HG03280 (cell line): ENCODE measurements at regions not wholly inside any gene's neighbourhood (a gene's known extent, or its start where the extent isn't known, plus 50 kb on each side); places are given as distances from the start of the nearest gene placed in this dataset.

Source experiments
- ATAC-seq: cut with Tn5 transposase; IDR thresholded peaks from one replicate; pipeline ENCODE4 v1.9.1; 2021; ENCODE audit warnings: mild to moderate bottlenecking, moderate library complexity; ENCODE audit not compliant: unreplicated experiment

DNA sequence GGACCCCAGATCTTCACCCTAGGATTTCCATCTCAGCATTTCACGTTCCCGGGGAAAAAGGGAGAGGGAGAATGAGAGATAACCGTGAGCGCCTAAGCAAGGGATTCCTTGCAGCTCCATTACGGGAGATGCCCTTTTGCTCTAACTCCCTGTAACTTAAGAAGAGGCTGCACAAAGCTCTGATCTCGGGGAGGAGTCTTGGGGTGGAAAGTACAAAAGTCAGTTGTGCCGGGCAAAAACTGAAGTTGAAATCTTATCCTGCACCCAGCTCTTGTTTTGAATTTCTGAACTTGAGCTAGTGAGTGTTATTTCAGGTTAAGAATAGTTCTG lies 256.4 kb upstream of the SOX21 start:
- ATAC-seq: no peak

DNA sequence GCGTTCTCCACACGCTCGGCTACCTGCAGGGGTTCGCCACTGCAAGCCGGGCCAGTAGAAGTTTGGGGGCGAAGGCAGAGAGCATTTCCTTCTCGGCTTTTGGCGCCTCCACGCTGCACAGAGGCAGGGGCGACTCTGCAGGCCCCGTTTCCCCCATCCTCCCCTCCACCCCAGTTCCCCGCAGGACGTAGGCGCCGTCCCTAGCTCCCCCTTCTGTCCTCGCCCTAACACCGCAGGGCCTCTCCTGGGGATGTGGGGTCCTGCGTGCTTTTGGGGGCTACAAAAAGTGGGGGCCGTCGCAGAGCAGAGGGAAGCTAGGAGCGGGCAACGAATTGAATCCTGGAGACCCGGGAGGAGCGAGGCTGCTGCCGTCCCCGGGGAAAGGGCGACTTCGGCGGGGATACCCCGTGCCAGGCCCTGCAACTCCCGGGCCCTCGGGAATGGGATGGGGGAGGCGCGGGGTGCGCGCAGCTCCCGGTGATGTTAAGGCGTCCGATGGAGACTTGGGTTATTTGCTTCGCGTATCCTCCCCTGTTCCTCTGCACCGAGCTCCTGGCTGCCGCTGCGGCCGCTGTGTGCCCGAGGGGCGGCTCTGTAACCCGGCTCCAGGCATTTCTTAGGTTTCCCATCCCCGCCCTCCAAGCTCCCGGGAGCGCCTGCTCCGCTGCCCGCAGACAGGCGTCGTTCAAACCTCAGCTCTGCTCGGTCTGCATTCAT lies 255.9 kb upstream of the SOX21 start:
- ATAC-seq: no peak

DNA sequence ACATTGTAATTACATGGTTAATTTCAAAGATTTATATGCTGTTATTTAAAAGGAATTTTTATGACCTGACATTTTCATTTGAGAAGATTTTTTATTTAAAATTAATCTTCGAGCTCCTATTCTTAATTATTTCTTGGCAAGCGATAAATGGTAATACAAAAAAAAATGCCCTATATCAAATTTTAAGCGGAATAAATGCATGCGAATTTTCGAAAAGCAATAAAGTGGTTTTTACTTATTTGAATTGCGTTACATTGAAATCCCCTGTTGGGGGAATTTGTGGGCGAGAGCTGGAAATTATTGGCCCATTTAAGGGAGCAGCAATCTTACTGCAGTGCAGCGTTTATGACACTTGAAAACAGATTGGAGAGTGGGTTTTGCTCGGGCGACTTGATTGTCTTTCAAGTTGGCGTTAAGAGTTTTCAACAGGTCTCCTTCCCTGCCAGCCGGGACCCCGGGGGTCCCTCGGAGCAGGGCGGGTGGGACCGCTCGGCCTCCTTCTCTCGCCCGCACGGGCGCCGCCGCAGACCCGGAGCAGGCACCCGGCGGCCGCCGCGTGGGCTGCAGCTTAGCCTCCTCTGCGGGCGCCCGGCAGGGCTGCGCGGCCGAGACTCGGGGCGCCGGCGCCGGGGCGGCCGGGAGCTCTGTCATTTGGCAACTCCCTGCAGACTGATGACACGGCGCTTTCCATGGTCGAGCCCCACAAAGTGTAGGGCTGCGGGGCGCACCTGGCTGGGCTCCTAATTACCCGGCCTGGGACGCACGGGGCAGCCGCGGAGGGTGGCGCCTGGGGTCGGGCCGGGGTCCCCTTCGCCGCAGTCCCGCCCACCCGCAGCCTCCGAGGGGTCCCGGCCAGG lies 255.1 kb upstream of the SOX21 start:
- no peak for ATAC-seq

DNA sequence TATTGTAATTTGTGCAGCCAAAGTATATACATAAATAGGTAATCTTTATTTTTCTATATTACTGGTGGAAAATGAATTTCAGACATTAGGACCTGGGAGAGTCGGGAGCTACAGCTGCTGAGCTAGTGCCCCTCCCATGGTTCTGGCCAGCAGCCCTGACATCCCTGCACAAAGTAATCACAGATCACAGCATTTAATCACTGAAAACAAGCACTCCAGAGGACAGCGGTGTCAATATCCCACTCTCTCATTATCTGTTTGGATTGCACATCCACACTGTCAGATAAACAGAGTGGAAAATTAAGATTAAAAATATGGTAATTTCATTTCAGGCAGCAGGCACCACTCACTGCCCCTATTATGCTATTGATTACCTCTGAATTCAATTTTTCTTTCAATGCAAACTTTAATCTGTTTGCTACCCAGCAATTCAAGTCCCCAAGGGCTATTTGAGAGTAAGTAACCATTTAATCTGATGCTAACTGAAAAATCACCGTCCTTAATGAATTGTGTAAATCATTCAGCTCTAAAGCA lies 254.1 kb upstream of the SOX21 start:
- ATAC-seq: no peak

DNA sequence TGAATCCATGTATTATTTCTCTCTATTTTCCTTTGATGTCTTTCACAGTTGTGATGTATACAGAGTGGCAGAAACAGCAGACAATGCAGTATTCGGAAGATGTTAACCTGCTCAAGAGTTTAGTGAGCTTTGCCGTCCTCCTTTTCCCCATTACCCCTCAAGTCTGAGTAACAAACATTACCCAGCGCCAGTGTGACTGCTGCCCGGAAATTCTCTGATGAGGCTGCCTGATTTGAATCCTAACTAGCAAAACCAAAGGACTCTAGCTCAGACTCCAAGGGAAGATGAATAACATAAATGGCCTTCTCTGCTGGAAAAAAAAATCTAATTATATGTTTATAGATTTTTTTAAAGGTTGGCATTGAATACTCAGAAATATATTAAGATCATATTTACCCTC lies 247.3 kb upstream of the SOX21 start:
- ATAC-seq: no peak

DNA sequence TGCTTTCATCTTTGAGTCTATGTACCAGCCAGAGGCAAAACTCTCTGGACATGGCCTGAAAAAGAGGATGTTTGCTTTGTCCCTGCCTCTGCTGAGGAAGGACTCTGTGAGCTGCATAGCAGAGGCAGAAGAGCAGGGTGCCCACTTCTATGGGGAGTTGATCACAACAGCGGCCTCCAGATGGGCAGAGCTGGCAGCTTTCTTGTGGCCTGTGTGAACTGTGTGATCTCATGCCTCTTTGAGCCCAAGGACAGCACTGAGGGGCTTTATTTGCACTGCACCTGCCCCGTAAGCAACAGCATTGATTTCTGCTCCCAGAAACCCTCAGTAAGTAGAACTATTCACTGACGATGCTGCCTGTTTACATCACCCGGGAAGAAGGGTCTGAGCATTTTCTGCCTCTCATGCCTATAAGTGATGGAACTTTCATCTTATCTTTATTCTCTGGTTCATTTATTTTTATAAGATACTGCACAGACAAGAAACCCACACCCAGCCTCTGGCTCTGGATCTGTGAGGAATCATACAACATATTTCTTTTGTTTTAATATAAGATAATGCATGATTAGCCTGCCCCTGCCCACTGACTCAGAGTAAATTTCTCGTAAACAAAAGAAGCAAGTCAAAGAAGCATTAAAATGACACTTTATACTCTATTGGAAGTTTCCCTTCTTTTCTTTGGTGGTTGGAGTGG lies 244.2 kb upstream of the SOX21 start:
- no peak for ATAC-seq

DNA sequence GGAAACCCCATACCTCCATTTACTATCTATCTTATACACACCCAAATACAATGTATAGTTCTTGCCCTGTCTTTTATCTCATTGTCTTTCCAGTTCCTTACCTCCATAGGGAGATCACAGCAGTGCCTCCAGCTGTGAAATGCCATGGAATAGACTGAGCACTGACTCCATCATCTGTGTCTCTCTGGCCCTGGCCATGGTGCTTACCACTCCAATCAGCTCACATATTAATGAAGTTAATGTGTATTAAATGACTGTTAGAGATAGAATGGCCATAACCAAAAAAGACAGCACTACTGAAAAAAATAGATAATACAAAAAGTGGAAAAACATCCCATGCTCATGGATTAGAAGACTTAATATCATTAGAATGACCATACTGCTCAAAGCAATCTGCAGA lies 240.4 kb upstream of the SOX21 start:
- ATAC-seq: no peak

DNA sequence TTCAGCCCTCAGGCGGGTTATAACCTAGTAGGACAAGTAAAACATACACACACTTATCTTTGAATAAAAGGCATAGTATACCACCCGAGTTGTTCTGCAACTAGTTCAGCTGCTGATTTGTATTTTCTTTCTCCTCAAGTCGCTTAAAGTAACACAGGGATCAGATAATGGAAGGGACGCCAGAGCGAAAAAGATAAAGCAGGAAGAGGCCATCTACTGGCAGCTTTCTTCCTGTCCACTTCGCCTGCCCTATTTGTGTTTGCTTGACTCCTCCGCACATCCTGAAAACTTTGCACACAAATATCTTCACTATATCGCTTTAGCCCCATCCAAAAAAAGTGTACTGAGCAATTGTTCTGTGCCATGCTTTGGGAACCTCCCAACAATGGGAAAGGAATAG lies 238.0 kb upstream of the SOX21 start:
- ATAC-seq: no peak

DNA sequence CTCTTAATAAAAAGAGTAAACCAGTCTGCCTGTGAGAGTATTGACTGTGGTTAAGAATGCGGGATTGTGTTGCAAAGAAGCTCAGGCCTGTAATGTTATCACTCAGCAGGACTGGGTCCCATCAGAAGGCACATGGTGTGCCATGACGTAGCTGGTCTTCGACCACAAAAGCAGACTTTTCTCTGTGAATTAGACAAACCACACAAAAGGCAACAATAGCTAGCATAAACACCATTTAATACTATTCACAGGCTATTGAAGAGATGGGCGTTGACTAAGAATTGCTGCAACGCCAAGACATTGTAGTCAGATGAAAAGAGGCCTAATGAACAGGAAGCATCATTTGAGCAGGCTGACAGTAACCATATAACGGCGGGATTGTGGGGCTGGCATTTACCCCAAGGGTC lies 235.6 kb upstream of the SOX21 start:
- ATAC-seq: no peak

DNA sequence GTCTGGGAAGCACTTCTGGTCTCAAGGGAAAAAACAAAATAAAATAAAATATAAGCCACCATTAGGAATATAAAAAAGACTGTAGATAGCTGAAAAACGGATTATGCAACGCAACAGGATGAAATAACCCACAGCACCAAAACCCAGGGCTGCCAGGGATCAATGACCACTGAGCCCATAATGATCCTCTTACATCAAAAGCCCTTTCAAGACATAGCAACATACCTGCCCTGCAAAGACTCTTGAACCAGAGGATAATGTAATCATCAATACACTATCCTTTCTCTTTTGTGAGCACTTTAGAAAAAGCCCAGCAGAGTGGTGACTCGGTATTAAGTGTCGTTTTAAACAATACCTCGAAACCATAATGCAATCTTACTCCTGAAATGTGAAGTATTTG lies 235.0 kb upstream of the SOX21 start:
- no peak for ATAC-seq

DNA sequence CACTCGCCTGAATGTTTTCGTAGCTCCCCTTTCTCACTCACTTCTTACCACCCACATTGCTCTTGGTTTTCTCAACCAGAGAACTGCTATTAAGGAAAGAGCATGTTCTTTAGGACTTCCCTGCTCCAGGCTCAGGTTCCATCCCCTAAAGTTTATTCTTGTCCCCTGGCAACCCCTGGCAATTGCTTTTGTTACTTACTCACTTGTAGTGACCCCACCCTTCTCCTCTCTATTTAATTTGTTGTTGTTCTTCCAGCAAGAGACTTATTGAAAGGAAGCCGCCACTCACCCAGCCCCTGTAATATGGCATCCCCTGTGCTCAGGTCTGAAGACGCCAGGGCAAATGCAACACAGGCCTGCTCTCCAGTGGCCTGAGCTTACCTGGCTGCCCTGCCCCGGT lies 233.7 kb upstream of the SOX21 start:
- no peak for ATAC-seq

DNA sequence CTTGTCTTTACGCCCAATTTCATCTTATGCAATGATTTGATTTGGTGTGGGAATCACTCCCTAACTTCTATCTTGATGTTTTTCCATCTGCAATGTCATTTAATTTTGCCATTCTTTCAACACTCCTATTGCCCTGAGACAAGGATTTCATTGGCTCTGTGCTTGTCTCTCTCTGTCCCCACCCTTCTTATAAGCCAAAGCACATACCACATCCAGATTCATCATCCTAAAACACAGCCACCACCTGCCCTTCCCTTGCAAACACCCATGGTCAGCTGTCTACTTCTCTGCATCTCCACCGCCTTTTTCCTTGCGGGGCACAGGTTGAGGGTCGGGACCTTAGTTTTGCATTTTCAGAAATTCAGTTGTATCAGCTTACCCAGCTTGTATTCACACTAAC lies 225.8 kb upstream of the SOX21 start:
- ATAC-seq: no peak

DNA sequence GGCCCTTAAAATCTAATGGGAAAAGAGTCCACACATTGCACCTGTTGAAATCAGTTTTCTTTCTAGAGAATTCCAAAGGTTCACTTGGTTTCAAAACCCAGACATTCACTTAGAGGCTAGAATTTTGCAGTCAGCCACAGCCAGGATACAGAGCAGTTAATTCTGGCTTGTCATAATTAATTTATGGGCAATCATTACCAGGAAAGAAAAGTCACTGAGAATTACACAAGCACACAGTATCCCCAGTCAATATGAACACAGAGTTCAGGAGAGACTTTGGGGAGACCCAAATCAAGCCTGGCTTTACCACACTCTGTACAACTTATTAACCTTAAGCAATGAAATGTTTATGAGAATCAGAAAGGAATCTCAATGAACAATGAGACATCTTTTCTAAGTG lies 224.3 kb upstream of the SOX21 start:
- ATAC-seq: no peak

DNA sequence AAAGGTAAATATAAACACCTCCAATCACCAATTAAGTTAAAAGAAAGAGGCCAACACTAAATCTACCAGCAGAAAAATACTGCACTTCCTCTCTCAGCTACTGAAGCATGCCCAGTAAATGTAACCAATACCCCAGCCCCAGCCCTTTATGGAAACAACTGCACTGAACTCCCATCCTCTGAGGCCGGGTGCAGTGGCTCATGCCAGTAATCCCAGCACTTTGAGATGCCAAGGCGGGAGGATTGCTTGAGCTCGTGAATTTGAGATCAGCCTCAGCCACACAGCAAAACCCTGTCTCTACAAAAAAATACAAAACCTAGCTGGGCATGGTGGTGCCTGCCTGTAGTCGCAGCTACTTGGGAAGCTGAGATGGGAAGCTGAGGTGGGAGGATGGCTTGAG lies 221.6 kb upstream of the SOX21 start:
- no peak for ATAC-seq

DNA sequence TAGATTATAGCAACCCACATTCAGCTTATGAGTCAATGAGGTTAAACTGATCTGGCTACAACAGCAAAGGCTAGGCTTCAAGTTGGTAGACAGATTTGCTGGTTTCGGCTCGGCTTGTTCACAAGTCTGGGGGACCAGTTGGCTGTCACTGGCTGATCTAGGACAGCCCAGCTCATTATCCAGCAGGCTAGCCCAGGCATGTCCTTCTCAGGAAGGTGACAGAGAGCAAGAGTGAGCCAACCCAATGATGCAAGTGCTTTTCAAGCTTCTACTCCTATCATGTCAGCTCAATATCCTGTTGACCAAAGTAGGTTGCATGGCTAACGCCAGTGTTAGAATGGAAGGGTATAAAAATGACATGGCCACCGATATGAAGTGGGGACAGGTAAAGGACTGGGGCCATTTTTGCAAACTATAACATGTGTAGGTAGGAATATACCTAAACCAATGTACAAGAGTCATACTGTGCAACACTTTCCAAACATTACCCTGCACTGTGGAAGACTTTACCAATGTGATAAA lies 220.9 kb upstream of the SOX21 start:
- ATAC-seq: no peak

DNA sequence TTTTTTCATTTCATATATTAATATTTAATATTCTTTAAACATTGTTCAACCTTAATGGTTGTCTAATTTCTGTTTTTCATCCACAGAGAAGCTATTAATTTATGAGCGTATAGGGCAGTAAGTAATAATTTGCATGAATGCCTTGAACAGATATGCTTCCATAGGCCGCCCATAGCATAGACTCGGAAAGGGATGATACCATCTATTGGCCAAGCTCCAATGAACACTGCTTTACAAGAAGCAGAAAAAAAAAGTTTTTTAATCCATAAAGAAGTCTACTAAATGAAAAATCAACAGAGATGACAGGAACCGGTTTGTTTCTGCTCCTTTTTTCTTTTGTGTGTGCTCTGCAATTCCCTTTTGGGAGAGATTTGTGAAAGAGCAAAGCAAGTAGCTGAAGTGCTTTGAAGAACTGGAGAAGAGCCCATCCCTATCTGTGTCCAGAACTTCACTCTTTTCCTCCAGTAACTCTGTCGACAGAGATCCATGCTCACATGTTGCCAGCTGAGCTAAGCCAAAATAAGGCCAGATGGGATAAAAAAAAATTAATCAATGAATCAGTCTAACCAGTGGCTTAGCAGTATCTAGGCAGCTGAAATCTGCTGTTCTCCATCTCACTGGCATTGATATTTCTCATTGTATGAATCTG lies 215.9 kb upstream of the SOX21 start:
- no peak for ATAC-seq

DNA sequence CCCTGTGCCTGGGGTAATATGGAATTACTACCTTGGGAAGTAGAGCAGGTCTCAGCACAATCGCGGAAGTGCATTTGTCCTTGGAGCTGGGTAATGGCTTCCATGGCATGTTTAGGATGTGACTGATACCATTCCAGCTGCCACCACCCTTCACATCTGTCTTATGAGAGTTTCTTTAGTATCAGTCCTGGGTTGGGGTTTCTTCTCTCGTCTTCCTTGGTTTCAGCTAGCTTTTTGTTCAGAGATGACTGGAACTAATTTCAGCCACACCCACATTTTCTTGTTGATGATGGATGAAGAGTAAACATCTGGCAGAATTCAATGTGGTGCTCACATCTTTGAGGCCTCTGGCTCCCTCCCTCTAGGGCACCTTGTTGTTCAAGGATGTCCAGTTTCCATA lies 212.9 kb upstream of the SOX21 start:
- ATAC-seq: no peak

DNA sequence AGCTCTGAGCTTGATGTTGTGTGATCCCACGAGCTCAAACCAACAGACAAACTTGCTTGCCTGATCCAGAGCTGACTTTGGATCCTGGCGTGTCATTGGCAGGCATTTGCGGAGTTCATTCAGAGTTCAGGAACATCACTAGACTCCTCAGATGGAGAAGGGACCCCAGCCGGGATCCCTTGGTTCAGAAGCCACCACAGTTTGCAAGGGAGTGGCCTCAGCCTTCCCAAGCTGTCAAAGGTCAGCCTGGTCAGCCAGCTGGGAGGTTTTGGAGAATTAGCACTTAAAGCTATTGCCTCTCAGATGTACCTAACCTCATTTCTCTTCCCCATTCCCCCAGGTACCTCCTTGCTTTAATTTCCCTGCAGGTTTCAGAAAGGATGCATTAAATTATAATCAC lies 208.8 kb upstream of the SOX21 start:
- no peak for ATAC-seq

DNA sequence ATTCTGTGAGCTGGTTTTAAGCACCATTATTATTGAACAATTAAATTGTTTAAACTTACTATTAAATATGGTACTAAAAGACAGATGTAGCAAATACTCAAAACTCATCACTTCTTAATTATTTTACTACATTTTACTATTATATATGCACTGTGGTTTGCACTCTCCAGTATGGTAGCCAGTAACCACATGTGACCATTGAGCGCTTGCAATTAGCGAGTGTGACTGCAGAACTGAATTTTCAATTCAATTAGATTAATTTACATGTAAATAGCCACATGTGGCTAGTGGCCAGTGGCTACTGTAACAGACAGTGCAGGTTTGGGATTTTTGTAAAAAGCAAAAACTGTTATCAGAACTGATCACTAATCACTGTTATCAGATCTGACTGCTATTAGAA lies 208.2 kb upstream of the SOX21 start:
- ATAC-seq: no peak

DNA sequence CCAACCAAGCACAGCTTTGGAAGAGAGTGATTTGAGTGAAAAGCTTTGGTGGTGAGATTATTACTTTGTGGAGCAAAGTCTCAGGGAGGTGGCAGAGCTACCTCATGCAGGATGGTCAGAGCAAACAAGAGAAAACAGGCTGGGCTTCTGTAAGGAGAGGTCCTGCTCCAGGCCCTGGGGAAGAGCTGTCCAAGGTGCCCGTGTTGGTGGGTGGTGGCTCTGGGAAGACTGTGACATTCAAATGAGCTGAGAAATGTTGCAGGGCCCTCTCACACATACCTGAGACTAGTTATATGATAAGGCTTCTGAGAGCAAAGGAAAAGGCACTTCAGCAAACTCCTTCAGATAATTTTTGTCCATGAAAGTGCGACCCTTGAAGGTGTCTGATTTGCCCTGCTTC lies 205.5 kb upstream of the SOX21 start:
- no peak for ATAC-seq

DNA sequence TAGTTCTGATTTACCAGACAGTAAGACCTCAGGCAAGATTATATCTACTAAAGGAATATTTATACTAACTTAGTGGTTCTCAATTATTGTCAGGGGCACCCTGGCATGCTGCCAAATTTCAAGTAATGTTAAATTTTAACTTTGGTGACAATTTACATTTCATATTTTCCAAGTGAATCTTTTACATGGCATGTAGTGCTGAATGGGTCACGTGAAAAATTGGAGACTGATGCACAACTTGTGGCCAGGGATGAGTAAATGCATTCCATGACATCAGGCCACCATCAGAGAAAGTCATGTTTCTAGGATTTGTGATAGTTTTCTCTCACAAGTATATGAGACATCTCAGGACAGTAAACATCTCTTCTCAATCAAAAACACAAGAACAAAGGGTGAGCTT lies 202.6 kb upstream of the SOX21 start:
- no peak for ATAC-seq
